Liver (tissue), 8 donors: ENCODE measurements at regions not wholly inside any gene's neighbourhood (a gene's known extent, or its start where the extent isn't known, plus 50 kb on each side); places are given as distances from the start of the nearest gene placed in this dataset.

Source experiments
- DNase-seq: peaks from one replicate; pipeline ENCODE4 v3.0.0-alpha.2; 2017; ENCODE audit warnings: low spot score
- H3K27ac ChIP-seq, 2 donors: one replicate each; pipeline ENCODE4 v1.7.0; 2013; ENCODE audit warnings: inconsistent platforms in 2 of 2, low read length in 2 of 2, control low read depth in 1 of 2, low read depth in 1 of 2, mild to moderate bottlenecking in 1 of 2
- H3K27me3 ChIP-seq, 4 donors: one replicate each; pipeline versions ENCODE4 v1.6.1 to v1.7.0; 2013; ENCODE audit warnings: low read length in 3 of 4, inconsistent platforms in 1 of 4, mild to moderate bottlenecking in 1 of 4, moderate library complexity in 1 of 4; ENCODE audit not compliant: control insufficient read depth in 4 of 4, insufficient read depth in 4 of 4
- H3K36me3 ChIP-seq, 4 donors: one replicate each; pipeline versions ENCODE4 v1.6.1 to v1.7.0; 2013; ENCODE audit warnings: low read length in 3 of 4, mild to moderate bottlenecking in 3 of 4, low read depth in 1 of 4, moderate library complexity in 1 of 4; ENCODE audit not compliant: control insufficient read depth in 4 of 4, insufficient read depth in 3 of 4
- H3K4me1 ChIP-seq, 4 donors: one replicate each; pipeline versions ENCODE4 v1.6.1 to v1.7.0; 2013; ENCODE audit warnings: low read length in 3 of 4, mild to moderate bottlenecking in 3 of 4, moderate library complexity in 1 of 4; ENCODE audit not compliant: control insufficient read depth in 4 of 4, insufficient read depth in 4 of 4
- H3K4me3 ChIP-seq, 3 donors: one replicate each; pipeline versions ENCODE4 v1.6.1 to v1.7.0; 2013; ENCODE audit warnings: low read length in 3 of 3, control low read depth in 1 of 3, low read depth in 1 of 3, mild to moderate bottlenecking in 1 of 3
- H3K9ac ChIP-seq, 2 donors: one replicate each; pipeline ENCODE4 v1.7.0; 2013; ENCODE audit warnings: low read length in 2 of 2, mild to moderate bottlenecking in 2 of 2, moderate library complexity in 2 of 2, control low read depth in 1 of 2, low read depth in 1 of 2
- H3K9me3 ChIP-seq, 4 donors: one replicate each; pipeline versions ENCODE4 v1.6.1 to v1.7.0; 2013; ENCODE audit warnings: low read length in 3 of 4; ENCODE audit not compliant: control insufficient read depth in 4 of 4
- EGR1 ChIP-seq, 2 donors: IDR thresholded peaks; 2 replicates each; pipeline ENCODE4 v1.6.1; 2016 to 2018; ENCODE audit warnings: antibody characterized with exemption in 2 of 2, low read depth in 2 of 2
- FOXA1 ChIP-seq: IDR thresholded peaks from 2 replicates; pipeline ENCODE4 v1.6.1; 2016; ENCODE audit warnings: antibody characterized with exemption
- FOXA2 ChIP-seq: IDR thresholded peaks from 2 replicates; pipeline ENCODE4 v1.6.1; 2016; ENCODE audit warnings: antibody characterized with exemption
- GABPA ChIP-seq, 2 donors: IDR thresholded peaks in 1 of 2; conservative IDR thresholded peaks in 1 of 2; 2 replicates each; pipeline ENCODE4 v1.6.1; 2016; ENCODE audit warnings: antibody characterized with exemption in 2 of 2, mild to moderate bottlenecking in 1 of 2, moderate library complexity in 1 of 2
- HNF4A ChIP-seq, 2 donors: conservative IDR thresholded peaks; 2 replicates each; pipeline ENCODE4 v1.6.1; 2016; ENCODE audit warnings: antibody characterized with exemption in 2 of 2, mild to moderate bottlenecking in 2 of 2
- HNF4G ChIP-seq: IDR thresholded peaks from 2 replicates; pipeline ENCODE4 v1.6.1; 2016; ENCODE audit warnings: antibody characterized with exemption
- JUND ChIP-seq, 2 donors: IDR thresholded peaks; 2 replicates each; pipeline ENCODE4 v1.6.1; 2016; ENCODE audit warnings: antibody characterized with exemption in 2 of 2
- NR2F2 ChIP-seq: IDR thresholded peaks from 2 replicates; pipeline ENCODE4 v1.6.1; 2016; ENCODE audit warnings: antibody characterized with exemption
- RAD21 ChIP-seq, 2 donors: IDR thresholded peaks; 2 replicates each; pipeline ENCODE4 v1.6.1; 2016; ENCODE audit warnings: antibody characterized with exemption in 2 of 2, mild to moderate bottlenecking in 2 of 2
- RXRA ChIP-seq, 2 donors: IDR thresholded peaks; 2 replicates each; pipeline ENCODE4 v1.6.1; 2017 to 2018; ENCODE audit warnings: antibody characterized with exemption in 2 of 2, mild to moderate bottlenecking in 1 of 2
- SP1 ChIP-seq: IDR thresholded peaks from 2 replicates; pipeline ENCODE4 v1.6.1; 2018; ENCODE audit warnings: antibody characterized with exemption, mild to moderate bottlenecking
- TAF1 ChIP-seq: conservative IDR thresholded peaks from 2 replicates; pipeline ENCODE4 v1.6.1; 2016; ENCODE audit warnings: antibody characterized with exemption, mild to moderate bottlenecking
- YY1 ChIP-seq: IDR thresholded peaks from 2 replicates; pipeline ENCODE4 v1.6.1; 2016; ENCODE audit warnings: antibody characterized with exemption, mild to moderate bottlenecking
- WGBS: extraction: QIAGEN DNeasy Blood & Tissue Kit; methylation state at CpG from one replicate; pipeline ENCODE4 v1.1.7; 2013; 5-methylcytosine and 5-hydroxymethylcytosine counted together
- TF ChIP-seq, protein P1 (sequence below): IDR thresholded peaks from 2 replicates; pipeline ENCODE4 v1.6.1; 2016; ENCODE audit warnings: antibody characterized with exemption, mild to moderate bottlenecking
- TF ChIP-seq, protein P2 (sequence below): IDR thresholded peaks from 2 replicates; pipeline ENCODE4 v1.6.1; 2016; ENCODE audit warnings: antibody characterized with exemption
- TF ChIP-seq, protein P3 (sequence below): IDR thresholded peaks from 2 replicates; pipeline ENCODE4 v1.6.1; 2016; ENCODE audit warnings: antibody characterized with exemption
- TF ChIP-seq, protein P4 (sequence below): fragments of 150-350 bp; IDR thresholded peaks from 2 replicates; pipeline ENCODE4 v1.5.1; 2017; ENCODE audit warnings: improper control_type of control experiment, low read depth, low read length; ENCODE audit not compliant: missing input control
- TF ChIP-seq, protein P5 (sequence below): IDR thresholded peaks from 2 replicates; pipeline ENCODE4 v1.6.1; 2016; ENCODE audit warnings: antibody characterized with exemption
- donor health status: healthy.
- donor health status: healthy.
- donor health status: healthy.
- donor health status: healthy.
- donor health status: healthy.

DNA sequence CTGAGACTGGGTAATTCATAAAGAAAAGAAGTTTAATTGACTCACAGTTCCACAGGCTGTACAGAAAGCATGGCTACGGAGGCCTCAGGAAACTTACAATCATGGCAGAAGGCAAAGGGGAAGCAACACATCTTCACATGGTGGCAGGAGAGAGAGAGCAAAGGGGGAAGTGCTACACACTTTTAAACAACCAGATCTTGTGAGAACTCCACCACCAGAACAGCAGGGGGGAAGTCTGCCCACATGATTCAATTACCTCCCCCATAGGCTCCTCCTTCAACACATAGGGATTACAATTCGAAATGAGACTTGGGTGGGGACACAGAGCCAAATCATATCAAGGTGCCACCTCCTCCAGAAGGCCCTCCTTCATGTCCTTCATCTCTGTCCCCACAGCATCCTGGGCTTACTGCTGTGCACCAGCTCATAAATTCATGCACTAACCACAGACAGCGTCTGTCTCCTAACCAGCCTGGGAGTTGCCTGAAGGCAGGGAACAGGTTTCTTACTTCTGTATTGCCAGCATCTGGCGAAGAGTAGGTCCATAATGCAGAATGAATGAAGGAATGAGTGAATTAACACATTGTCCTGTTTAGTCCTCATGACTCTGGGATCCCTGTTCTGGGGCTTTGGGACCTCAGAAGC, 74.4 kb downstream of the WSB1 start:
- Histone ChIP-seq H3K4me1 (no peaks in the 10 kb centered on the region), H3K27me3 (no peaks in the 10 kb centered on the region), H3K36me3 (no peaks in the 10 kb centered on the region), H3K4me3 (no peak overlapping the region), H3K9me3 (no peaks in the 10 kb centered on the region), H3K27ac (no peak overlapping the region), H3K9ac (no peak overlapping the region)
- TF ChIP-seq NR2F2 (no peak), FOXA2 (no peak), HNF4A (conservative IDR thresholded peaks at IDR 0.05) (no peak), JUND (IDR thresholded peaks at IDR 0.05) (no peak), GABPA (IDR thresholded peaks at IDR 0.05 in 1 of 2, conservative IDR thresholded peaks at IDR 0.05 in 1 of 2) (no peak), RAD21 (IDR thresholded peaks at IDR 0.05) (no peak), RXRA (IDR thresholded peaks at IDR 0.05) (no peak), EGR1 (IDR thresholded peaks at IDR 0.05; ENCODE audit: low read depth in 2 of 2) (no peak), HNF4G (no peak), FOXA1 (no peak), YY1 (no peak), SP1 (no peak), TAF1 (no peak)
- TF ChIP-seq, protein P1, sequence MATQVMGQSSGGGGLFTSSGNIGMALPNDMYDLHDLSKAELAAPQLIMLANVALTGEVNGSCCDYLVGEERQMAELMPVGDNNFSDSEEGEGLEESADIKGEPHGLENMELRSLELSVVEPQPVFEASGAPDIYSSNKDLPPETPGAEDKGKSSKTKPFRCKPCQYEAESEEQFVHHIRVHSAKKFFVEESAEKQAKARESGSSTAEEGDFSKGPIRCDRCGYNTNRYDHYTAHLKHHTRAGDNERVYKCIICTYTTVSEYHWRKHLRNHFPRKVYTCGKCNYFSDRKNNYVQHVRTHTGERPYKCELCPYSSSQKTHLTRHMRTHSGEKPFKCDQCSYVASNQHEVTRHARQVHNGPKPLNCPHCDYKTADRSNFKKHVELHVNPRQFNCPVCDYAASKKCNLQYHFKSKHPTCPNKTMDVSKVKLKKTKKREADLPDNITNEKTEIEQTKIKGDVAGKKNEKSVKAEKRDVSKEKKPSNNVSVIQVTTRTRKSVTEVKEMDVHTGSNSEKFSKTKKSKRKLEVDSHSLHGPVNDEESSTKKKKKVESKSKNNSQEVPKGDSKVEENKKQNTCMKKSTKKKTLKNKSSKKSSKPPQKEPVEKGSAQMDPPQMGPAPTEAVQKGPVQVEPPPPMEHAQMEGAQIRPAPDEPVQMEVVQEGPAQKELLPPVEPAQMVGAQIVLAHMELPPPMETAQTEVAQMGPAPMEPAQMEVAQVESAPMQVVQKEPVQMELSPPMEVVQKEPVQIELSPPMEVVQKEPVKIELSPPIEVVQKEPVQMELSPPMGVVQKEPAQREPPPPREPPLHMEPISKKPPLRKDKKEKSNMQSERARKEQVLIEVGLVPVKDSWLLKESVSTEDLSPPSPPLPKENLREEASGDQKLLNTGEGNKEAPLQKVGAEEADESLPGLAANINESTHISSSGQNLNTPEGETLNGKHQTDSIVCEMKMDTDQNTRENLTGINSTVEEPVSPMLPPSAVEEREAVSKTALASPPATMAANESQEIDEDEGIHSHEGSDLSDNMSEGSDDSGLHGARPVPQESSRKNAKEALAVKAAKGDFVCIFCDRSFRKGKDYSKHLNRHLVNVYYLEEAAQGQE: no peak
- TF ChIP-seq, protein P2, sequence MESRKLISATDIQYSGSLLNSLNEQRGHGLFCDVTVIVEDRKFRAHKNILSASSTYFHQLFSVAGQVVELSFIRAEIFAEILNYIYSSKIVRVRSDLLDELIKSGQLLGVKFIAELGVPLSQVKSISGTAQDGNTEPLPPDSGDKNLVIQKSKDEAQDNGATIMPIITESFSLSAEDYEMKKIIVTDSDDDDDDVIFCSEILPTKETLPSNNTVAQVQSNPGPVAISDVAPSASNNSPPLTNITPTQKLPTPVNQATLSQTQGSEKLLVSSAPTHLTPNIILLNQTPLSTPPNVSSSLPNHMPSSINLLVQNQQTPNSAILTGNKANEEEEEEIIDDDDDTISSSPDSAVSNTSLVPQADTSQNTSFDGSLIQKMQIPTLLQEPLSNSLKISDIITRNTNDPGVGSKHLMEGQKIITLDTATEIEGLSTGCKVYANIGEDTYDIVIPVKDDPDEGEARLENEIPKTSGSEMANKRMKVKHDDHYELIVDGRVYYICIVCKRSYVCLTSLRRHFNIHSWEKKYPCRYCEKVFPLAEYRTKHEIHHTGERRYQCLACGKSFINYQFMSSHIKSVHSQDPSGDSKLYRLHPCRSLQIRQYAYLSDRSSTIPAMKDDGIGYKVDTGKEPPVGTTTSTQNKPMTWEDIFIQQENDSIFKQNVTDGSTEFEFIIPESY: no peak
- TF ChIP-seq, protein P3, sequence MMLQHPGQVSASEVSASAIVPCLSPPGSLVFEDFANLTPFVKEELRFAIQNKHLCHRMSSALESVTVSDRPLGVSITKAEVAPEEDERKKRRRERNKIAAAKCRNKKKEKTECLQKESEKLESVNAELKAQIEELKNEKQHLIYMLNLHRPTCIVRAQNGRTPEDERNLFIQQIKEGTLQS: no peak
- TF ChIP-seq, protein P4, sequence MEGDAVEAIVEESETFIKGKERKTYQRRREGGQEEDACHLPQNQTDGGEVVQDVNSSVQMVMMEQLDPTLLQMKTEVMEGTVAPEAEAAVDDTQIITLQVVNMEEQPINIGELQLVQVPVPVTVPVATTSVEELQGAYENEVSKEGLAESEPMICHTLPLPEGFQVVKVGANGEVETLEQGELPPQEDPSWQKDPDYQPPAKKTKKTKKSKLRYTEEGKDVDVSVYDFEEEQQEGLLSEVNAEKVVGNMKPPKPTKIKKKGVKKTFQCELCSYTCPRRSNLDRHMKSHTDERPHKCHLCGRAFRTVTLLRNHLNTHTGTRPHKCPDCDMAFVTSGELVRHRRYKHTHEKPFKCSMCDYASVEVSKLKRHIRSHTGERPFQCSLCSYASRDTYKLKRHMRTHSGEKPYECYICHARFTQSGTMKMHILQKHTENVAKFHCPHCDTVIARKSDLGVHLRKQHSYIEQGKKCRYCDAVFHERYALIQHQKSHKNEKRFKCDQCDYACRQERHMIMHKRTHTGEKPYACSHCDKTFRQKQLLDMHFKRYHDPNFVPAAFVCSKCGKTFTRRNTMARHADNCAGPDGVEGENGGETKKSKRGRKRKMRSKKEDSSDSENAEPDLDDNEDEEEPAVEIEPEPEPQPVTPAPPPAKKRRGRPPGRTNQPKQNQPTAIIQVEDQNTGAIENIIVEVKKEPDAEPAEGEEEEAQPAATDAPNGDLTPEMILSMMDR: no peak
- TF ChIP-seq, protein P5, sequence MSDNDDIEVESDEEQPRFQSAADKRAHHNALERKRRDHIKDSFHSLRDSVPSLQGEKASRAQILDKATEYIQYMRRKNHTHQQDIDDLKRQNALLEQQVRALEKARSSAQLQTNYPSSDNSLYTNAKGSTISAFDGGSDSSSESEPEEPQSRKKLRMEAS: no peak
- WGBS: 88% methylated on average over 4 of the region's 4 CpGs
- DNase-seq: no peak
